ENCODE measurements at regions not wholly inside any gene's neighbourhood (a gene's known extent, or its start where the extent isn't known, plus 50 kb on each side); places are given as distances from the start of the nearest gene placed in this dataset.

DNA sequence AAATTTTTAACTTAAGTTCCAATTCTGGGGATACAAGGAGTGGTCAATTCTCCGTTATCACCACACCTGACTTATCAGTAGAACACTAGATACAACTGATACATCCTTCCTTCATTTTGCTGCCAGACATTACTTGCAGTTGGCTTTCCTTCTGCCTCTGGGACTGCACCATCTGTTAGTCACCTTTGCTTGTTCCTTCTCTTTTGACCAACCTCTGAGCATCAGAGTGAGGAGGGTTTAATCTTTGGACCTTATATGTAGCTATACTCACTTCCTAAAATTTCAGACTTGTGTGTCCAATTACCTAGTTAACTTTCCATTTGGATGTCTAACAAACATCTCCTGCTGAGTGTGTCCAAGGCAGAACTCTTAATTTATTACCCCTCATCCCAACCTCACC, 330.7 kb downstream of the PTTG2 start:
- Histone ChIP-seq H3K27ac (ENCODE audit: low read depth, low read length) (no peak overlapping the region), H3K4me1 (ENCODE audit: control insufficient read depth, insufficient read depth, low read length) (peaks cover 4% of the 10 kb centered on the region), H3K36me3 (ENCODE audit: control insufficient read depth, insufficient read depth, low read length) (no peaks in the 10 kb centered on the region), H3K27me3 (ENCODE audit: control insufficient read depth, insufficient read depth, low read length, poor library complexity, severe bottlenecking) (no peaks in the 10 kb centered on the region), H3K9me3 (ENCODE audit: control insufficient read depth, low read length) (peaks cover 18% of the 10 kb centered on the region), H3K4me3 (ENCODE audit: low read length) (no peak overlapping the region), H3K9ac (ENCODE audit: extremely low read depth, low read length, poor library complexity, severe bottlenecking) (no peak overlapping the region)
- peaks cover 22% of the 10 kb centered on the region for H3K4me1 Mint-ChIP-seq
- H3K4me3 Mint-ChIP-seq, result no peak overlapping the region
- DNase-seq, result no peak
- H3K27me3 Mint-ChIP-seq (ENCODE audit: insufficient read depth), result no peaks in the 10 kb centered on the region
- no peak overlapping the region for H3K27ac Mint-ChIP-seq
- TF ChIP-seq, protein P1, sequence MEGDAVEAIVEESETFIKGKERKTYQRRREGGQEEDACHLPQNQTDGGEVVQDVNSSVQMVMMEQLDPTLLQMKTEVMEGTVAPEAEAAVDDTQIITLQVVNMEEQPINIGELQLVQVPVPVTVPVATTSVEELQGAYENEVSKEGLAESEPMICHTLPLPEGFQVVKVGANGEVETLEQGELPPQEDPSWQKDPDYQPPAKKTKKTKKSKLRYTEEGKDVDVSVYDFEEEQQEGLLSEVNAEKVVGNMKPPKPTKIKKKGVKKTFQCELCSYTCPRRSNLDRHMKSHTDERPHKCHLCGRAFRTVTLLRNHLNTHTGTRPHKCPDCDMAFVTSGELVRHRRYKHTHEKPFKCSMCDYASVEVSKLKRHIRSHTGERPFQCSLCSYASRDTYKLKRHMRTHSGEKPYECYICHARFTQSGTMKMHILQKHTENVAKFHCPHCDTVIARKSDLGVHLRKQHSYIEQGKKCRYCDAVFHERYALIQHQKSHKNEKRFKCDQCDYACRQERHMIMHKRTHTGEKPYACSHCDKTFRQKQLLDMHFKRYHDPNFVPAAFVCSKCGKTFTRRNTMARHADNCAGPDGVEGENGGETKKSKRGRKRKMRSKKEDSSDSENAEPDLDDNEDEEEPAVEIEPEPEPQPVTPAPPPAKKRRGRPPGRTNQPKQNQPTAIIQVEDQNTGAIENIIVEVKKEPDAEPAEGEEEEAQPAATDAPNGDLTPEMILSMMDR (conservative IDR thresholded peaks at IDR 0.05), result no peak
- 100% methylated on average over 1 of the region's 1 CpG for WGBS, 2 experiments (ENCODE audit: insufficient coverage in 1 of 2, insufficient read length in 1 of 2)
- peaks cover 32% of the 10 kb centered on the region for H3K9me3 Mint-ChIP-seq
- peaks cover 1% of the 10 kb centered on the region for H3K36me3 Mint-ChIP-seq (ENCODE audit: low read depth)

GRCh38 chr4:38292529-38292928, 332.3 kb downstream of the PTTG2 start:
- peak overlapping the region; percentile 9 for H3K4me3 ChIP-seq (ENCODE audit: low read length)
- DNase-seq, result no peak
- no peaks in the 10 kb centered on the region for H3K36me3 ChIP-seq (ENCODE audit: control insufficient read depth, insufficient read depth, low read length)
- H3K4me3 Mint-ChIP-seq, result no peak overlapping the region
- no peaks in the 10 kb centered on the region for H3K27me3 ChIP-seq (ENCODE audit: control insufficient read depth, insufficient read depth, low read length, poor library complexity, severe bottlenecking)
- H3K9me3 ChIP-seq (ENCODE audit: control insufficient read depth, low read length), result peaks cover 21% of the 10 kb centered on the region
- WGBS, 2 experiments (ENCODE audit: insufficient coverage in 1 of 2, insufficient read length in 1 of 2), result 100% methylated on average over 1 of the region's 1 CpG; no CpG with 5 or more reads in 1 of the 2 experiments
- H3K4me1 ChIP-seq (ENCODE audit: control insufficient read depth, insufficient read depth, low read length), result peaks cover under 1% of the 10 kb centered on the region
- H3K9me3 Mint-ChIP-seq, result peaks cover 39% of the 10 kb centered on the region
- no peak overlapping the region for H3K27ac ChIP-seq (ENCODE audit: low read depth, low read length)
- H3K4me1 Mint-ChIP-seq, result peaks cover 13% of the 10 kb centered on the region
- no peaks in the 10 kb centered on the region for H3K27me3 Mint-ChIP-seq (ENCODE audit: insufficient read depth)
- TF ChIP-seq, protein P1 (conservative IDR thresholded peaks at IDR 0.05), result no peak
- peaks cover 1% of the 10 kb centered on the region for H3K36me3 Mint-ChIP-seq (ENCODE audit: low read depth)
- H3K9ac ChIP-seq (ENCODE audit: extremely low read depth, low read length, poor library complexity, severe bottlenecking), result no peak overlapping the region
- no peak overlapping the region for H3K27ac Mint-ChIP-seq

GRCh38 chr4:38294238-38294637, 334.0 kb downstream of the PTTG2 start:
- DNase-seq, result no peak
- no peak overlapping the region for H3K9ac ChIP-seq (ENCODE audit: extremely low read depth, low read length, poor library complexity, severe bottlenecking)
- WGBS, 2 experiments (ENCODE audit: insufficient coverage in 1 of 2, insufficient read length in 1 of 2), result 100% methylated on average over 1 of the region's 1 CpG; no CpG with 5 or more reads in 1 of the 2 experiments
- no peak overlapping the region for H3K27ac Mint-ChIP-seq
- H3K4me1 Mint-ChIP-seq, result peaks cover 4% of the 10 kb centered on the region
- no peaks in the 10 kb centered on the region for H3K27me3 ChIP-seq (ENCODE audit: control insufficient read depth, insufficient read depth, low read length, poor library complexity, severe bottlenecking)
- peak overlapping the region; percentile 46 for H3K4me3 ChIP-seq (ENCODE audit: low read length)
- H3K36me3 Mint-ChIP-seq (ENCODE audit: low read depth), result peaks cover 1% of the 10 kb centered on the region
- no peak overlapping the region for H3K4me3 Mint-ChIP-seq
- H3K36me3 ChIP-seq (ENCODE audit: control insufficient read depth, insufficient read depth, low read length), result no peaks in the 10 kb centered on the region
- no peaks in the 10 kb centered on the region for H3K27me3 Mint-ChIP-seq (ENCODE audit: insufficient read depth)
- H3K9me3 Mint-ChIP-seq, result peaks cover 55% of the 10 kb centered on the region
- TF ChIP-seq, protein P1 (conservative IDR thresholded peaks at IDR 0.05), result no peak
- H3K27ac ChIP-seq (ENCODE audit: low read depth, low read length), result no peak overlapping the region
- peaks cover 39% of the 10 kb centered on the region for H3K9me3 ChIP-seq (ENCODE audit: control insufficient read depth, low read length)
- H3K4me1 ChIP-seq (ENCODE audit: control insufficient read depth, insufficient read depth, low read length), result no peaks in the 10 kb centered on the region

All from endodermal cell (in vitro differentiated cells).